Activated B cell treated with CpG ODN at 0.5 μM for 24 hours (primary cell): ENCODE measurements at regions not wholly inside any gene's neighbourhood (a gene's known extent, or its start where the extent isn't known, plus 50 kb on each side); places are given as distances from the start of the nearest gene placed in this dataset.

Source experiments
- ATAC-seq: fragments of 200-7000 bp; cut with Tn5 transposase; one replicate; pipeline ENCODE4 v1.10.0; 2021; ENCODE audit warnings: low read depth, mild to moderate bottlenecking, moderate library complexity
- CTCF ChIA-PET: fragments of 350-600 bp; sonication (Branson Sonifier 250); formaldehyde crosslinking; loops from one replicate; lab custom pipeline; 2021; ENCODE audit warnings: antibody characterized with exemption; lab: Charles Lee
- POLR2A ChIA-PET: fragments of 350-600 bp; sonication (Branson Sonifier 250); formaldehyde crosslinking; loops from one replicate; lab custom pipeline; 2021; ENCODE audit warnings: antibody characterized with exemption; lab: Charles Lee
- DNase-seq: peaks from one replicate; pipeline ENCODE4 v3.0.0; 2022
- H3K27ac Mint-ChIP-seq: one replicate; pipeline ENCODE4 v1.8.0; 2020; ENCODE audit warnings: mixed read lengths
- H3K27me3 Mint-ChIP-seq: one replicate; pipeline ENCODE4 v1.8.0; 2021; ENCODE audit warnings: mixed read lengths
- H3K36me3 Mint-ChIP-seq: one replicate; pipeline ENCODE4 v1.8.0; 2021; ENCODE audit warnings: low read depth, mixed read lengths
- H3K4me1 Mint-ChIP-seq: one replicate; pipeline ENCODE4 v1.8.0; 2021; ENCODE audit warnings: mixed read lengths
- H3K4me3 Mint-ChIP-seq: one replicate; pipeline ENCODE4 v1.8.0; 2020; ENCODE audit warnings: mild to moderate bottlenecking, mixed read lengths
- H3K9me3 Mint-ChIP-seq: one replicate; pipeline ENCODE4 v1.8.0; 2020; ENCODE audit warnings: mixed read lengths
- CTCF ChIP-seq: fragments of 200-600 bp; IDR thresholded peaks from one replicate; pipeline ENCODE4 v1.8.0; 2022; ENCODE audit warnings: antibody characterized with exemption, mild to moderate bottlenecking
- intact Hi-C: fragments of 100-400 bp; cut with micrococcal nuclease; formaldehyde crosslinking; loops from one replicate; pipeline ENCODE4 v1.15.1; 2024

- no peak overlapping the region for H3K27ac Mint-ChIP-seq
- H3K27me3 Mint-ChIP-seq: no peaks in the 10 kb centered on the region
- no peak for TF ChIP-seq CTCF
- ChIA-PET CTCF (no interaction called here), POLR2A (no interaction called here)
- no peaks in the 10 kb centered on the region for H3K4me1 Mint-ChIP-seq
- no peaks in the 10 kb centered on the region for H3K36me3 Mint-ChIP-seq
- ATAC-seq (no peak), DNase-seq (no peak)
- H3K9me3 Mint-ChIP-seq: peaks cover 14% of the 10 kb centered on the region
- intact Hi-C loops: no loop called here
- no peak overlapping the region for H3K4me3 Mint-ChIP-seq
Measured at GRCh38 chr2:83674050-83674449, 785.0 kb downstream of the SUCLG1 start.

- no peak for TF ChIP-seq CTCF
- POLR2A ChIA-PET: no interaction called here
- peaks cover under 1% of the 10 kb centered on the region for H3K9me3 Mint-ChIP-seq
- DNase-seq (no peak), ATAC-seq (no peak)
- H3K4me3 Mint-ChIP-seq: no peak overlapping the region
- intact Hi-C loops: no loop called here
- H3K27ac Mint-ChIP-seq: no peak overlapping the region
- H3K27me3 Mint-ChIP-seq: no peaks in the 10 kb centered on the region
- no peaks in the 10 kb centered on the region for H3K4me1 Mint-ChIP-seq
- H3K36me3 Mint-ChIP-seq: no peaks in the 10 kb centered on the region
- CTCF ChIA-PET: no interaction called here
Measured at GRCh38 chr2:83665894-83666293, 793.2 kb downstream of the SUCLG1 start.

DNA sequence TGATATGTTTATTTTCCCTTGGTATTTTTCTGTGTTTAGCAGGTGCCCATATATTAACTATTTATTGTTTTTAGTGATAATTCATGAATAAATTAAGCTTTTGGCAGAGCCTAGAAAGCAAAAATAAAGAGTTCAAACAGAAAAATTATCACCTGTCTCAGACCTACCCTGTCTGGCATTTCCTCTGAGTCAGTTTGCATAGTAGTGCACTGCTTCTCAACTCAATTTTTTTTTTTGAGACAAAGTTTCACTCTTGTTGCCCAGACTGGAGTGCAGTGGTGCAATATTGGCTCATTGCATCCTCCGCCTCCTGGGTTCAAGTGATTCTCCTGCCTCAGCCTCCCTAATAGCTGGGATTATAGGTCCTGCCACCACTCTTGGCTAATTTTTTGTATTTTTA, 793.9 kb downstream of the SUCLG1 start:
- H3K27me3 Mint-ChIP-seq: no peaks in the 10 kb centered on the region

DNA sequence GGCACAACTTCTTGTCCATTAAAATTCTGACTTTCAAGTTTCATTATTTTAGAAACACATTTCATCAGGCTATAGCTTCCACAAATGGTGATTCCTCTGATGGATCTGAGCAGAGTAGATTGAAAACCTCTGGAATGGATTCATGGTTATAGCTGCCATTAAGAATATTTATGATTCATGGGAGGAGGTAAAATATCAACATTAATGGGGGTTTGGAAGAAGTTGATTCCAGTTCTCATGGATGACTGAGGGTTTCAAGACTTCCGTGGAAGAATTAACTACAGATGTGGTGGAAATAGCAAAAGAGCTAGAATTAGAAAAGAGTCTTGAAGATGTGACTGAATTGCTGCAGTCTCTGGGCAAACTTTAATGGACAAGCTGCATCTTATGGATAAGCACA, 797.4 kb downstream of the SUCLG1 start:
- Mint-ChIP-seq H3K4me1 (no peaks in the 10 kb centered on the region), H3K27ac (no peak overlapping the region), H3K36me3 (no peaks in the 10 kb centered on the region), H3K9me3 (peaks cover 2% of the 10 kb centered on the region), H3K27me3 (no peaks in the 10 kb centered on the region), H3K4me3 (no peak overlapping the region)
- ChIA-PET CTCF (no interaction called here), POLR2A (no interaction called here)
- no peak for TF ChIP-seq CTCF
- ATAC-seq: no peak
- intact Hi-C loops: no loop called here
- no peak for DNase-seq

More for the DNA sequence above, 793.9 kb downstream of the SUCLG1 start:
- H3K4me3 Mint-ChIP-seq: no peak overlapping the region
- no peaks in the 10 kb centered on the region for H3K36me3 Mint-ChIP-seq
- ATAC-seq: no peak
- no peaks in the 10 kb centered on the region for H3K4me1 Mint-ChIP-seq
- H3K9me3 Mint-ChIP-seq: peaks cover 2% of the 10 kb centered on the region
- no peak for TF ChIP-seq CTCF
- ChIA-PET CTCF (no interaction called here), POLR2A (no interaction called here)
- intact Hi-C loops: no loop called here
- H3K27ac Mint-ChIP-seq: no peak overlapping the region
- no peak for DNase-seq

- no peak for TF ChIP-seq CTCF
- no peaks in the 10 kb centered on the region for H3K4me1 Mint-ChIP-seq
- ATAC-seq (no peak), DNase-seq (no peak)
- H3K9me3 Mint-ChIP-seq: no peaks in the 10 kb centered on the region
- no peaks in the 10 kb centered on the region for H3K36me3 Mint-ChIP-seq
- no peaks in the 10 kb centered on the region for H3K27me3 Mint-ChIP-seq
- CTCF ChIA-PET: no interaction called here
- intact Hi-C loops: no loop called here
- no peak overlapping the region for H3K27ac Mint-ChIP-seq
- POLR2A ChIA-PET: no interaction called here
- no peak overlapping the region for H3K4me3 Mint-ChIP-seq
Measured at GRCh38 chr2:83654091-83654611, 804.9 kb downstream of the SUCLG1 start.
